ENCODE measurements at regions not wholly inside any gene's neighbourhood (a gene's known extent, or its start where the extent isn't known, plus 50 kb on each side); places are given as distances from the start of the nearest gene placed in this dataset.

GRCh38 chr9:119986205-119986604, 593.8 kb downstream of the CDK5RAP2 start:
- no peak for DNase-seq
- Histone ChIP-seq H3K36me3 (replicated peaks) (no peaks in the 10 kb centered on the region), H3K27me3 (replicated peaks) (no peaks in the 10 kb centered on the region), H3K27ac (no peak overlapping the region), H3K4me3 (ENCODE audit: low read depth, low read length) (no peak overlapping the region)
- TF ChIP-seq CTCF (IDR thresholded peaks at IDR 0.05; ENCODE audit: low read depth, low read length, missing control alignments) = no peak
- in situ Hi-C loops (cut with HindIII; ENCODE audit: low pct_ligation_motif_present, low sequenced_read_pairs) = no loop called here

GRCh38 chr9:119974026-119974425, 604.8 kb upstream of the BRINP1 start:
- no peak overlapping the region for H3K27ac ChIP-seq
- H3K27me3 ChIP-seq (replicated peaks) = no peaks in the 10 kb centered on the region
- no peaks in the 10 kb centered on the region for H3K36me3 ChIP-seq (replicated peaks)
- no peak for TF ChIP-seq CTCF (IDR thresholded peaks at IDR 0.05; ENCODE audit: low read depth, low read length, missing control alignments)
- in situ Hi-C loops (cut with HindIII; ENCODE audit: low pct_ligation_motif_present, low sequenced_read_pairs) = no loop called here
- no peak for DNase-seq
- H3K4me3 ChIP-seq (ENCODE audit: low read depth, low read length) = no peak overlapping the region

- in situ Hi-C loops (cut with HindIII; ENCODE audit: low pct_ligation_motif_present, low sequenced_read_pairs) = no loop called here
- Histone ChIP-seq H3K27ac (no peak overlapping the region), H3K4me3 (ENCODE audit: low read depth, low read length) (no peak overlapping the region), H3K36me3 (replicated peaks) (no peaks in the 10 kb centered on the region), H3K27me3 (replicated peaks) (no peaks in the 10 kb centered on the region)
- DNase-seq = peak; percentile 74
- peak; percentile 98 for TF ChIP-seq CTCF (IDR thresholded peaks at IDR 0.05; ENCODE audit: low read depth, low read length, missing control alignments)
Observed at GRCh38 chr9:119968836-119969707, 599.8 kb upstream of the BRINP1 start.

- in situ Hi-C loops (cut with HindIII; ENCODE audit: low pct_ligation_motif_present, low sequenced_read_pairs) = no loop called here
Observed at GRCh38 chr9:119967867-119968535, 598.8 kb upstream of the BRINP1 start.

GRCh38 chr9:119963798-119964372, 594.6 kb upstream of the BRINP1 start:
- TF ChIP-seq CTCF (IDR thresholded peaks at IDR 0.05; ENCODE audit: low read depth, low read length, missing control alignments) = no peak
- in situ Hi-C loops (cut with HindIII; ENCODE audit: low pct_ligation_motif_present, low sequenced_read_pairs) = no loop called here
- Histone ChIP-seq H3K4me3 (ENCODE audit: low read depth, low read length) (no peak overlapping the region), H3K36me3 (replicated peaks) (no peaks in the 10 kb centered on the region), H3K27ac (no peak overlapping the region), H3K27me3 (replicated peaks) (no peaks in the 10 kb centered on the region)
- peak; percentile 75 for DNase-seq

More at GRCh38 chr9:119967867-119968535, 598.8 kb upstream of the BRINP1 start:
- Histone ChIP-seq H3K4me3 (ENCODE audit: low read depth, low read length) (no peak overlapping the region), H3K27me3 (replicated peaks) (no peaks in the 10 kb centered on the region), H3K36me3 (replicated peaks) (no peaks in the 10 kb centered on the region), H3K27ac (no peak overlapping the region)
- DNase-seq = no peak
- TF ChIP-seq CTCF (IDR thresholded peaks at IDR 0.05; ENCODE audit: low read depth, low read length, missing control alignments) = no peak

Data from brain microvascular endothelial cell (primary cell).